ENCODE measurements at regions not wholly inside any gene's neighbourhood (a gene's known extent, or its start where the extent isn't known, plus 50 kb on each side); places are given as distances from the start of the nearest gene placed in this dataset.
"Not testable (repeated sequence)": the region's sequence is repeated elsewhere in the genome, so short reads cannot be mapped to it uniquely, and the experiment has no call there.

DNA sequence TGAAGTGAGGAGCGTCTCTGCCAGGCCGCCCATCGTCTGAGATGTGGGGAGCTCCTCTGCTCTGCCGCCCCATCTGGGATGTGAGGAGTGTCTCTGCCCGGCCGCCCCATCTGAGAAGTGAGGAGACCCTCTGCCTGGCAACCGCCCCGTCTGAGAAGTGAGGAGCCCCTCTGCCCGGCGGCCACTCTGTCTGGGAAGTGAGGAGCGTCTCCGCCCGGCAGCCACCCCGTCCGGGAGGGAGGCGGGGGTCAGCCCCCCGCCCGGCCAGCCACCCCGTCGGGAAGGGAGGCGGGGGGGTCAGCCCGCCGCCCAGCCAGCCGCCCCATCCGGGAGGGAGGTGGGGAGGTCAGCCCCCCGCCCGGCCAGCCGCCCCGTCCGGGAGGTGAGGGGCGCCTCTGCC, 77.6 kb upstream of the ADORA2B start:
- DNase-seq; intact Hi-C loops (cut with micrococcal nuclease); H3K27ac Mint-ChIP-seq; H3K27me3 Mint-ChIP-seq; H3K4me3 Mint-ChIP-seq; POLR2A ChIA-PET; H3K9me3 Mint-ChIP-seq; H3K4me1 Mint-ChIP-seq (ENCODE audit: low read depth); H3K36me3 Mint-ChIP-seq; CTCF ChIA-PET: not testable (repeated sequence)

DNA sequence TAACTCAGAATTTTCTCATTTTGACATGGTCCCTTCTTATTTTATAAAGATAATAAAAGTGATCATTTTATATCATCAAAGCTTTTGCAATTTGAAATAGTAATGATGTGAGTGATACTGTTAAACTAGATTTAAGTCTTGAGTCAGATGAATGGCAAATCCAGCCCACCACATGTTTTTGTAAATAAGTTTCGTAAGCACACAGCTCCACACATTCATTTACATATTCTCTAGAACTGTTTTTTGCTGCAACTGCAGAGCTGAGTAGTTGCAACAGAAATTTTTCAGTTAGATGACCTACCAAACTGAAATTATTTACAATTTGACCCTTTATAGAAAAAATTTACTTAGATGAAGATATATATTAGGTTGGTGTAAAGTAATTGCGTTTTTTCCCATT, 75.1 kb upstream of the ADORA2B start:
- H3K27me3 Mint-ChIP-seq; H3K4me1 Mint-ChIP-seq (ENCODE audit: low read depth); H3K27ac Mint-ChIP-seq; DNase-seq; H3K36me3 Mint-ChIP-seq; H3K9me3 Mint-ChIP-seq; POLR2A ChIA-PET; CTCF ChIA-PET; intact Hi-C loops (cut with micrococcal nuclease); H3K4me3 Mint-ChIP-seq: not testable (repeated sequence)

- H3K27ac Mint-ChIP-seq; intact Hi-C loops (cut with micrococcal nuclease); CTCF ChIA-PET; H3K4me3 Mint-ChIP-seq; H3K27me3 Mint-ChIP-seq; DNase-seq; H3K4me1 Mint-ChIP-seq (ENCODE audit: low read depth); H3K36me3 Mint-ChIP-seq; H3K9me3 Mint-ChIP-seq; POLR2A ChIA-PET: not testable (repeated sequence)
Measured at GRCh38 chr17:15872677-15873076, 72.3 kb upstream of the ADORA2B start.

- H3K27ac Mint-ChIP-seq; CTCF ChIA-PET; H3K36me3 Mint-ChIP-seq; DNase-seq; H3K4me1 Mint-ChIP-seq (ENCODE audit: low read depth); H3K9me3 Mint-ChIP-seq; intact Hi-C loops (cut with micrococcal nuclease); H3K4me3 Mint-ChIP-seq; H3K27me3 Mint-ChIP-seq; POLR2A ChIA-PET: not testable (repeated sequence)
Measured at GRCh38 chr17:15877882-15878500, 66.9 kb upstream of the ADORA2B start.

- DNase-seq = no peak
- intact Hi-C loops (cut with micrococcal nuclease) = no loop called here
- Mint-ChIP-seq H3K4me1 (ENCODE audit: low read depth) (peaks cover 17% of the 10 kb centered on the region), H3K9me3 (no peaks in the 10 kb centered on the region), H3K4me3 (no peak overlapping the region), H3K27ac (no peak overlapping the region), H3K27me3 (no peaks in the 10 kb centered on the region), H3K36me3 (no peaks in the 10 kb centered on the region)
- CTCF ChIA-PET = no interaction called here
- POLR2A ChIA-PET = no interaction called here
Measured at GRCh38 chr17:15882058-15882720, 62.7 kb upstream of the ADORA2B start.

DNA sequence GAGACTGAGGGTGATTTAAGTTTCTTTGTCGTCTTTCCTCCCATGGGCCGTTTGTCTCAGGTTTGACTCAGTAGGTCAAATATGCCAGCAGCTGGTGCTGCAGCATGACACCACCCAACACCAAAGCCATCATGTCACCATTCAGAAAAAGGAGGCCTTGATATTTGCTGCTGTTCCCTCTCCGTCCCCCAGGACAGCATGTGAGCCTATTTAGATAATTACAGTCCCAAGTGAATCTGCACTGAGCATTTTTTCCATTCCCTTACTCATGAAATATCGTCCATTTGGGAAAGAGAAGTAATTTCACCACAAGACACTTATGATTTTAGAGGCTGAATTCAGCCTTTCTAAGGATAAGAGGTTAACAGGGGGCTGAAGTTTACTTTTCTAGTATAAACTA, 62.2 kb upstream of the ADORA2B start:
- ChIA-PET CTCF (no interaction called here), POLR2A (no interaction called here)
- Mint-ChIP-seq H3K4me3 (no peak overlapping the region), H3K27ac (no peak overlapping the region), H3K4me1 (ENCODE audit: low read depth) (peaks cover 19% of the 10 kb centered on the region), H3K36me3 (no peaks in the 10 kb centered on the region), H3K9me3 (no peaks in the 10 kb centered on the region), H3K27me3 (no peaks in the 10 kb centered on the region)
- intact Hi-C loops (cut with micrococcal nuclease) = no loop called here
- DNase-seq = no peak

- DNase-seq = no peak
- intact Hi-C loops (cut with micrococcal nuclease) = no loop called here
- no peaks in the 10 kb centered on the region for H3K36me3 Mint-ChIP-seq
- H3K4me1 Mint-ChIP-seq (ENCODE audit: low read depth) = peaks cover 19% of the 10 kb centered on the region
- H3K27ac Mint-ChIP-seq = no peak overlapping the region
- ChIA-PET CTCF (no interaction called here), POLR2A (interaction anchor here (1.2 kb wide), 1 partner anchor 11 kb away, joined by 5 read pairs; no protein-coding TSS in a partner anchor)
- H3K27me3 Mint-ChIP-seq = no peaks in the 10 kb centered on the region
- no peak overlapping the region for H3K4me3 Mint-ChIP-seq
- no peaks in the 10 kb centered on the region for H3K9me3 Mint-ChIP-seq
Measured at GRCh38 chr17:15883617-15884111, 61.3 kb upstream of the ADORA2B start.

DNA sequence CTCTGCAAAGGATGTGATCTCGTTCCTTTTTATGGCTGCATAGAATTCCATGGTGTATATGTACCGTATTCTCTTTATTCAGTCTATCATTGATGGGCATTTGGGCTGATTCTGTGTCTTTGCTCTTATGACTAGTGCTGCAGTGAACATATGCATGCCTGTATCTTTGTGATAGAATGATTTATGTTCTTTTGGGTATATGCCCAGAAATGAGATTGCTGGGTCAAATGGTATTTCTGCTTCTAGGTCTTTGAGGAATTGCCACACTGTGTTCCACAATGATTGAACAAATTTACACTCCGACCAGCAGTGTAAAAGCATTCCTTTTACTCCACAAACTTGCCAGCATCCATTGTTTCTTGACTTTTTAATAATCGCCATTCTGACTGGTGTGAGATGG, 60.2 kb upstream of the ADORA2B start:
- ChIA-PET POLR2A (no interaction called here), CTCF (no interaction called here)
- no peak for DNase-seq
- Mint-ChIP-seq H3K4me1 (ENCODE audit: low read depth) (peaks cover 19% of the 10 kb centered on the region), H3K27me3 (no peaks in the 10 kb centered on the region), H3K4me3 (no peak overlapping the region), H3K27ac (no peak overlapping the region), H3K36me3 (no peaks in the 10 kb centered on the region), H3K9me3 (no peaks in the 10 kb centered on the region)
- intact Hi-C loops (cut with micrococcal nuclease) = no loop called here

DNA sequence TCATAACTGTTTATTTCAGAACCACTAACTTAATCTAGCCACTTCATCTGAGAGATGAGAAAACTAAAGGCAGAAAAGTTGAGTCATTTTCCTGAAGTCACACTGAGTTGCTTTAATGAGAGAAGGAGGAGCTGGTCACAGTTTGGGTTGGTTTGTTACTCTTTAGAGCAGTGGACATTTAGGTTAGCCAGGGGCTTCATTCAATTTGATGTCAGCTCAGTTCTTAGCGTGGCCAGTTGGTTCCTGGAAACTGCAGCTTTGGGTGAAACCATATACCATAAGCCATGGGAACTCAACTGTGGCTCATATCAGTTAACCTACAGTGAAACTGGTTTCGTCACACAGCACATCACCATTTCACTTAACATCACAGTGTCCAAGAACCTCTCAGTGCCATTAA, 59.2 kb upstream of the ADORA2B start:
- Mint-ChIP-seq H3K4me3 (no peak overlapping the region), H3K9me3 (no peaks in the 10 kb centered on the region), H3K27ac (no peak overlapping the region), H3K36me3 (no peaks in the 10 kb centered on the region), H3K27me3 (no peaks in the 10 kb centered on the region), H3K4me1 (ENCODE audit: low read depth) (peaks cover 19% of the 10 kb centered on the region)
- ChIA-PET POLR2A (no interaction called here), CTCF (no interaction called here)
- intact Hi-C loops (cut with micrococcal nuclease) = no loop called here
- no peak for DNase-seq

DNA sequence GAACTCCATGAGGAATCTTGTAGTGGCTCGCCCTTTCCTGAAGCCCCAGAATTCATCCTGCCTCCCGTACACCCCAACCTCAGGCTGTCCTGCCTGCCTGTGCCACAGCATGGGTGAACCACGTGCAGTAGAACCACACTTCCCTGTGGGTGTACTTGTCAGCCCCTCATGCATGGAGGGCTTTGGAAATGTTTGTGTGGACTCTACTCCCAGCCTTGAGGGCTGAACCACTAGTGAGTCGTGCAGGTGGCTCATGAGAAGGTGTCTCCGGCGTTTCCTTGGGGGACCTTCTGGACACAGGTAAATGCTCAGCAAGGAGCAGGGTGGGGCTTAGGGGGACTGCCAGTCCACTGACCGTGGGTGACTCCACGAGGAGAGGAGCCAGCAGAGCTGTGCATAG, 58.7 kb upstream of the ADORA2B start:
- no peaks in the 10 kb centered on the region for H3K36me3 Mint-ChIP-seq
- ChIA-PET POLR2A (no interaction called here), CTCF (no interaction called here)
- H3K4me3 Mint-ChIP-seq = no peak overlapping the region
- H3K9me3 Mint-ChIP-seq = no peaks in the 10 kb centered on the region
- H3K27me3 Mint-ChIP-seq = no peaks in the 10 kb centered on the region
- intact Hi-C loops (cut with micrococcal nuclease) = no loop called here
- DNase-seq = no peak
- no peak overlapping the region for H3K27ac Mint-ChIP-seq
- peaks cover 19% of the 10 kb centered on the region for H3K4me1 Mint-ChIP-seq (ENCODE audit: low read depth)

DNA sequence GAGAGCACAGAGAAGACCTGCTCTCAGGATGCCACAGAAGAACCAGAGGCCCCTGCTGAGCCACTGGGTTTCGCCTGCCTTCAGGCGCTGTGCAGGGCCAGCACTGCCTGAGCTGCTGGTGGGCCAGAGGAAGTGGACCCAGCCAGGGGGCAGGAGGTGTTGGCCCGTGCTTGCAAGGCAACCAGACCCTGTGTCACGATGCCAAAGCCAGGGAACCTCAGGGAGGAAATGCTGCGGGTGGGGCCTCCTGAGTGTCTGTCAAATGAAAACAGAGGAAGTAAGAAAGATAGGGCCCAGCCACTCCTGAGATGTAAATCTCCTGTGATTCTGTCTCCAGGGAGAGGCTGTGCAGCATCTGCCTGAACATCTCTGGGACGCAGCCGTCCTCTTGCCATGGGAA, 58.1 kb upstream of the ADORA2B start:
- Mint-ChIP-seq H3K36me3 (no peaks in the 10 kb centered on the region), H3K4me1 (ENCODE audit: low read depth) (peaks cover 19% of the 10 kb centered on the region), H3K4me3 (no peak overlapping the region), H3K27me3 (no peaks in the 10 kb centered on the region), H3K9me3 (no peaks in the 10 kb centered on the region), H3K27ac (no peak overlapping the region)
- DNase-seq = no peak
- POLR2A ChIA-PET = no interaction called here
- CTCF ChIA-PET = no interaction called here
- intact Hi-C loops (cut with micrococcal nuclease) = no loop called here

- ChIA-PET POLR2A (no interaction called here), CTCF (no interaction called here)
- Mint-ChIP-seq H3K4me1 (ENCODE audit: low read depth) (peaks cover 19% of the 10 kb centered on the region), H3K27ac (no peak overlapping the region), H3K4me3 (no peak overlapping the region), H3K36me3 (no peaks in the 10 kb centered on the region), H3K9me3 (no peaks in the 10 kb centered on the region), H3K27me3 (no peaks in the 10 kb centered on the region)
- intact Hi-C loops (cut with micrococcal nuclease) = no loop called here
- no peak for DNase-seq
Measured at GRCh38 chr17:15888436-15888835, 56.5 kb upstream of the ADORA2B start.

DNA sequence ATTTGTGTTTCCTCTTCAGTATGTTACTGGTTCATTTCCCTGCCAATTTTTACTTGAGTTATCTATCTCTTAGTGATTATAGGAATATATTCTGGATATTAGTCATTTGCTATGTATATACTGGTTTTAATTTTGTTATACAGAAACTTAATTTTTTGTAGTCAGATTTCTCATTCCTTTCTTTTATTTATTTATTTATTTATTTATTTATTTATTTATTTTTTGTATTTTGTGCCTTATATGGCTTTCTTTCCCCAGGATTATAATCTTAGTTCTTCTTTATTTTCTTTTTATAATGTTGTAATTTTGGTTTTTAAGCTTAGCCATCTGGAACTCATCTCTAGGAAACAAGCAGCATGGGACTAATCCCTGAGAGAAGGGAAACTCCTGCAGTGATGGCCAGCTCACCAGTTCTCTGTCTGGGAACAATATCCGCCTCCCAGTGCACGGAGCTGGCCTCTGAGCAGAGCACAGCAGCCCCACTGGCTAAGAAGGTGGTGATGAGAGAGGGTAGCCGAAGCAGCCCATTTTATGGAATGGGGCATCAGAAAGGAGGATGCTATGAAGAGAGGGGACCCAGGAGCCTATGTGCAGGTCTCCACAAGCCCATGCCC, 54.5 kb upstream of the ADORA2B start:
- no peak overlapping the region for H3K4me3 Mint-ChIP-seq
- CTCF ChIA-PET = no interaction called here

More for the DNA sequence above, 54.5 kb upstream of the ADORA2B start:
- Mint-ChIP-seq H3K4me1 (ENCODE audit: low read depth) (peaks cover 19% of the 10 kb centered on the region), H3K27me3 (no peaks in the 10 kb centered on the region), H3K36me3 (no peaks in the 10 kb centered on the region), H3K9me3 (no peaks in the 10 kb centered on the region), H3K27ac (no peak overlapping the region)
- DNase-seq = no peak
- POLR2A ChIA-PET = no interaction called here
- intact Hi-C loops (cut with micrococcal nuclease) = loop anchor here (10.0 kb wide), 1 partner anchor 64 kb away; no protein-coding TSS in a partner anchor

All from activated CD4-positive, alpha-beta memory T cell treated with anti-CD3 and anti-CD28 coated beads for 36 hours (primary cell).